D721Med (cell line): ENCODE measurements at regions not wholly inside any gene's neighbourhood (a gene's known extent, or its start where the extent isn't known, plus 50 kb on each side); places are given as distances from the start of the nearest gene placed in this dataset.
"Not testable (repeated sequence)": the region's sequence is repeated elsewhere in the genome, so short reads cannot be mapped to it uniquely, and the experiment has no call there.

ENCODE experiments used
- DNase-seq: peaks from one replicate; pipeline ENCODE4 v3.0.0; 2011; ENCODE audit warnings: low spot score; ENCODE audit not compliant: insufficient read length
- FAIRE-seq: peaks from 2 replicates; lab custom pipeline; 2011; peaks lifted over from hg19 to GRCh38; lab: Jason Lieb, UNC
- TF ChIP-seq, protein P1 (sequence below): IDR thresholded peaks from 2 replicates; pipeline ENCODE4 v1.5.1; 2012; ENCODE audit warnings: mild to moderate bottlenecking, control low read depth; ENCODE audit not compliant: insufficient read depth; ENCODE audit errors: missing control alignments

GRCh38 chr7:92910976-92911375, 74.6 kb upstream of the CDK6 start:
- FAIRE-seq (no peak), DNase-seq (no peak)
- TF ChIP-seq, protein P1, sequence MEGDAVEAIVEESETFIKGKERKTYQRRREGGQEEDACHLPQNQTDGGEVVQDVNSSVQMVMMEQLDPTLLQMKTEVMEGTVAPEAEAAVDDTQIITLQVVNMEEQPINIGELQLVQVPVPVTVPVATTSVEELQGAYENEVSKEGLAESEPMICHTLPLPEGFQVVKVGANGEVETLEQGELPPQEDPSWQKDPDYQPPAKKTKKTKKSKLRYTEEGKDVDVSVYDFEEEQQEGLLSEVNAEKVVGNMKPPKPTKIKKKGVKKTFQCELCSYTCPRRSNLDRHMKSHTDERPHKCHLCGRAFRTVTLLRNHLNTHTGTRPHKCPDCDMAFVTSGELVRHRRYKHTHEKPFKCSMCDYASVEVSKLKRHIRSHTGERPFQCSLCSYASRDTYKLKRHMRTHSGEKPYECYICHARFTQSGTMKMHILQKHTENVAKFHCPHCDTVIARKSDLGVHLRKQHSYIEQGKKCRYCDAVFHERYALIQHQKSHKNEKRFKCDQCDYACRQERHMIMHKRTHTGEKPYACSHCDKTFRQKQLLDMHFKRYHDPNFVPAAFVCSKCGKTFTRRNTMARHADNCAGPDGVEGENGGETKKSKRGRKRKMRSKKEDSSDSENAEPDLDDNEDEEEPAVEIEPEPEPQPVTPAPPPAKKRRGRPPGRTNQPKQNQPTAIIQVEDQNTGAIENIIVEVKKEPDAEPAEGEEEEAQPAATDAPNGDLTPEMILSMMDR, result no peak

DNA sequence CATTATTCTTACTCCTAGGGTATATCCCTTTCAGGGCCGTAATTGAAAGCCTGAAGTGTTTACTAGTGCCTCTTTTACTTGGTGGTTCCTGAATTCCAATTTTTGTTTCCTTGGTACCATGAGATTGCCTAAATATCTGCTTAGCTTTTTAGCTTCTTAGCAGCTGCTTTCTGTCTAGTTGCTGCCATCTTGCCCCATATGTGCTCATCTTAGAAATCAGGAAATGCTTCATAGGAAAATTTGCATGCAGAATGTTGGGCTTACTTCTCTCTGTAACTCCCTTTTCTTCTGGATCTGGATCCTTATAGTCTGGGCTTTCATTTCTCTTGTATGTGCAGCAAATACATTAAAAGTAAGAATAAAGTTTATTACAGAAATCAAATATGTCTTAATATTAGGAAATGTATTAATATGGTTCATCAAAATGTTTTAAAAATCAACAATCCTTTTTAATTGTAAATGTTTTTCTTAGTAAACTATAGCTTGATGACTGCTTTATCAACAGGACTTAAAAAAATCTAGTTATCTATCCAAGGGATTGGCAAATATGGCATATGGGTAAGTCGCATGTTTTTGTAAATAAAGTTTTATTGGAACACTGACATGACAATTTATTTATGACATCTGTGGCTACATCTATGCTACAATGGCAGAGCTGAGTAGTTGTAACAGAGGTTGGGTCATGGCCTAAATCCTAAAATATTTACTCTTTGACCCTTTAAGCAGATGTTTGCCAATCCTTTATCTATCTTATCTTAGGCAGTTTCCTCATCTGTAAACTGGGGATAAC, 73.5 kb upstream of the CDK6 start:
- DNase-seq (no peak), FAIRE-seq (no peak)
- TF ChIP-seq, protein P1, result no peak

DNA sequence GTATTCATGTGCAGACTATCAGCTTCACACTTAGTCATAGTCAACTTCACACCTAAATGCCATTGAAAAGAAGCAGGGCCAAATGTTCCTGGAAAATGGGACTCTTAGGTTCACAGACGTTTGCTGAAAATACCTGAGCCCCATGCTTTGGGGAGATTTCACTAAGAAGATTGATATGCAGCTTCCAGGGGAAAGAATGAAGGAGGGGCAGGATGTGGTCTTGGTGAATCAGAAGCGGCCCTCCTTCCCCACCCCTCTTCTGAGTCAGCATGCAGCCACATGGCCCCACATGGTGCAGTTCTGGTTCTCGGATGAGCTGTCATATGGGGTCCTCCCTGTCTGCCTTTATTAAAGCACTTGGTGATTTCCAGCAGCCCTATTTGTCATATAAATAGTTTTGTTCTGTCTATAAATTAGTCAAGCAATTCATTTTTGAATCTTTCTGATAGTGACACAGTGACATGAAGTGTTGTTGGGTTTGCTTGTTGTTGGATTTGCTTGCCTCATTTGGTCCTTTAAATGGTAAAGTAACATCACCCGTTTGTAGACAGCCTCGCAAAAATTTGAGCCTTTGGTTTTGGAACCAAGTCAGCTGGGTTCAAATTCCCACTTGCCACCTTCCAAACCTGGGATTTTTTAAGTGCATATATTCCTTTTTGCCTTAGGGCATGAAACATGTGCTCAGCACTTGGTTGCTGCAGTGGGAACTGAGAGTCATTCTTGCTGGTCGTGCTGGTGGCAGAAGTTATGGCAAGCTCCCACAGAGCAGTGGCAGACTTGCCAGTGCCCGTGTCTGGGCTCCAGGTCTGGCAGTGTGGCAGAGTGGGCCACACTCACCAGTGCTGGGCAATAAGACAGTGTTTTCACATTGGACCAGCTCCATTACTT, 68.1 kb upstream of the CDK6 start:
- FAIRE-seq (no peak), DNase-seq (no peak)
- TF ChIP-seq, protein P1, result no peak

- DNase-seq (no peak), FAIRE-seq (no peak)
- TF ChIP-seq, protein P1, result no peak
Measured at GRCh38 chr7:92898798-92899197, 62.4 kb upstream of the CDK6 start.

- not testable (repeated sequence) for DNase-seq, FAIRE-seq
Measured at GRCh38 chr7:92894857-92895256, 58.5 kb upstream of the CDK6 start.

GRCh38 chr7:92889081-92889480, 52.7 kb upstream of the CDK6 start:
- TF ChIP-seq, protein P1, result no peak
- DNase-seq (no peak), FAIRE-seq (no peak)
